HL-60 (cell line): ENCODE measurements at regions not wholly inside any gene's neighbourhood (a gene's known extent, or its start where the extent isn't known, plus 50 kb on each side); places are given as distances from the start of the nearest gene placed in this dataset.

Experiments used
- CTCF ChIP-seq: IDR thresholded peaks from one replicate; pipeline ENCODE4 v1.5.1; 2011; ENCODE audit warnings: low read length, control low read depth, inconsistent platforms; ENCODE audit not compliant: insufficient read depth
- POLR2AphosphoS5 ChIP-seq: IDR thresholded peaks from 2 replicates; pipeline ENCODE4 v1.6.1; 2012; ENCODE audit warnings: low read depth

- TF ChIP-seq CTCF (no peak), POLR2AphosphoS5 (no peak)
Observed at GRCh38 chr6:111951497-111952085, 78.3 kb upstream of the FYN start.
